Inferior parietal cortex (tissue), 1 donor: ENCODE measurements at regions not wholly inside any gene's neighbourhood (a gene's known extent, or its start where the extent isn't known, plus 50 kb on each side); places are given as distances from the start of the nearest gene placed in this dataset.
"Not testable (repeated sequence)": the region's sequence is repeated elsewhere in the genome, so short reads cannot be mapped to it uniquely, and the experiment has no call there.

ENCODE experiments used
- DNase-seq: peaks from one replicate; pipeline ENCODE4 v3.0.0-alpha.2; 2016; ENCODE audit errors: extremely low spot score

GRCh38 chr12:61254225-61254624, 1006.0 kb upstream of the USP15 start:
- DNase-seq: no peak

- DNase-seq: not testable (repeated sequence)
These were observed 995.9 kb upstream of the USP15 start for GRCh38 chr12:61264294-61264693.

DNA sequence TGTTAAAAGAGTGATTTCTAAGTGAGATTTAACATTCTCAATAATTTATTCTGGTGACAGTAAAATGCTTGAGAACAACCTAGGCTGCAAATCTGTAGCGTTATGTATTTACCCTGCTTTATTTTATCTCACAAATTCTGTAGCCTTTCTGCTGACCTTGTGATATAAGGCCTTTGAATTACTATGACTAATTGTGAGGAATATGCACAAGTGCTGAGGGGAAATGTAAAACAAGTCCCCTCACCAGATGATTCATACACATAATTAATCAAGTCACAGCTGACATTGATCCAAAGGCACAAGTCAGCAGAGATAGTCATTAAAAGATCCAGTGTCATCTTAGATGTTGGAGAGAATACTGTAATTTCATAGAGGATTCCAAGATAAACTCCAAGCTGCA, 992.7 kb upstream of the USP15 start:
- DNase-seq: no peak

- no peak for DNase-seq
These were observed 987.8 kb upstream of the USP15 start for GRCh38 chr12:61272441-61272840.

DNA sequence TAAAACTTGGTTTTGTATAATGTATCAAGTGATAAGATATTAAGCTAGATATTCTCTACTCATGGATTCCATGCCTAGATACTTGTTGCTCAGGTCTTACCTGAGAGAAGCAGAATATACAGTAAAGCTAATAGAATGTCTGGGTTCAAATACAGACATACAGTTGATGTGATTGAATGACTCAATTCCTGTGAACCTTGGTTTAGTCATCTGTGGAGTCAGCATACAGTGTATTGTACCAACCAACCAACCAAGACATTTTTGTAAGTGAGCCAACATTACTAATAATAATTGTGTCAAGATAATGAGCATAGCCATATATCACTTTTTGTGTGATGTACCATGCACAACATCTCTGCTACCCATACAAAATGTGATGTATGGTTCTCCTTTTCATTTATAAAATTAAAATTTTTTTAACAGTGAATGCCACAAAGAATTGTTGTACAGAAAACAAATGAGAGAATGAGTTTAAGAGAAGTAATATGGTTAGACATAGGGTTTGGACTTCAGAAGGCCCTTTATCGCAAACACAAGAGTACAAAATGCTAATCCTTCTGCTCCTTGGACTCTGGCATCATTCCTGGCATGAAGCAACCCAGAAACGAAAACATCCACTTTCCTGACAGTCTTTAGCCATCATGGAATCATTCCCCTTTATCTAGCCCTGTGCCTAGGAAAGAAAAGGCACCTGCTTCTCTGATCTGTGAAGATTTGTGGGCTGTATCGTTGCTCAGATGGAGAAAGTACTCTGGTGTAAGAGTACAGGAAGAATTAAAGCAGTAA, 977.2 kb upstream of the USP15 start:
- DNase-seq: no peak

DNA sequence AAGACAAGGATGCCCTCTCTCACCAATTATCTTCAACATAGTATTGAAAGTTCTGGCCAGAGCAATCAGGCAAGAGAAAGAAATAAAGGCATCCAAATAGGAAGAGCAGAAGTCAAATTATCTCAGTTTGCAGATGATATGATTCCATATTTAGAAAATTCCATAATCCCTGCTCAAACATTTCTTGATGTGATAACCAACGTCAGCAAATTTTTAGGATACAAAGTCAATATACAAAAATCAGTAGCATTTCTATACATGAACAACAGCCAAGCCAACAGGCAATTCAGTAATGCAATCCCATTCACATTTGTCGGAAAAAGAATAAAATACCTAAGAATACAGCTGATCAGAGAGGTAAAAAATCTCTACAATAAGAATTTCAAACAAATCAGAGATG, 969.7 kb upstream of the USP15 start:
- DNase-seq: no peak

DNA sequence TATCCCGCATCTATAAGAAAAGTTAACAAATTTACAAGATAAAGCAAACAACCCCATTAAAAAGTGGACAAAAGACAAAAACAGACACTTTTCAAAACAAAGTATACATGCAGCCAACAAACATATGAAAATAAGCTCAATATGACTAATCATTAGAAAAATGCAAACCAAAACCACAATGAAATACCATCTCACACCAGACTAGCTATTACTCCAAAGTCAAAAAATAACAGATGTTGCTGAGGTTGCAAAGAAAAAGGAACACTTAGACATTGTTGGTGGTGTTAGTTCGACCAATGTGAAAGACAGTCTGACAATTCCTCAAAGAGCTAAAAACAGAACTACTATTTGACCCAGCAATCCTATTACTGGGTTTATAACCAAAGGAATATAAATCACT, 968.6 kb upstream of the USP15 start:
- DNase-seq: no peak

GRCh38 chr12:61294011-61294410, 966.2 kb upstream of the USP15 start:
- DNase-seq: not testable (repeated sequence)

DNA sequence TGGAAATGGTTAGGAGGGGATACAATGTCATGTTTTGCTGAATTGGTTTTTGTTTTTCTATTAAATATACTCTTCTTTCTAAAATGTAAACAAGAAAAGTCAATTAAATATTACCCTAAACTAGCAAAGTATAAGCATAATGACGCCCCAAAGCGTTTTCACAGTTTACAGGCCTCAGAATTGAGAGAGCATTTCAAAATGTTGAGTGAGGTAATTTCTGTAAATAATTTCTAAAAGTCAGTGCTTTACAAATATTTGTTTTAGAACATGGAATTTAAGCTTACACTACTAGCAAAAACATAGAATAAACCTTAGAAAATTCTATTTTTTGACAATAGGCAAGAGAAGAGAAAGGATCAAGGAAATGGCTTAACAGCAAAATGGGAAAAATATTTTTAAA, 958.4 kb upstream of the USP15 start:
- DNase-seq: no peak

GRCh38 chr12:61302282-61302681, 957.9 kb upstream of the USP15 start:
- no peak for DNase-seq

- no peak for DNase-seq
These were observed 952.0 kb upstream of the USP15 start for GRCh38 chr12:61308220-61308619.

GRCh38 chr12:61311413-61311812, 948.8 kb upstream of the USP15 start:
- no peak for DNase-seq

DNA sequence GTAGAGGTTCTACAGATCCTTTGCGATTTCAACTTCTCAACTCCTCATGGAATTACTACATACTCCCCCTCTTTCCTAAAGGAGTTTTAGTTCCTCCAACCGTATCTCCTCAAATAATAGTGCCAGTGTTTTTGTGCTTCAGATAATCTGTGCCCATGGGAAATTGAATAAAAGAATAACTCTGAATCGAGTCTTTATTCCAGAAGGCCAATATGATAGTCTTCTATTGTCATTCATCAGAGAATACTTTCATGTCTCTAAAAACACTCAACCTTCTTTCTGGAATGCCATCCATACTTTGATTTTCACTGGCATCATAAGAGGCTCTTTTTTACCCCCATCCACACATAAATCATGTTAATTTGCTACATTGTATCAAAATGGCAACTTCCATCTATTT, 911.3 kb upstream of the USP15 start:
- DNase-seq: no peak

- no peak for DNase-seq
These were observed 905.1 kb upstream of the USP15 start for GRCh38 chr12:61355105-61355504.

GRCh38 chr12:61356485-61356884, 903.7 kb upstream of the USP15 start:
- no peak for DNase-seq

GRCh38 chr12:61357496-61357895, 902.7 kb upstream of the USP15 start:
- no peak for DNase-seq

DNA sequence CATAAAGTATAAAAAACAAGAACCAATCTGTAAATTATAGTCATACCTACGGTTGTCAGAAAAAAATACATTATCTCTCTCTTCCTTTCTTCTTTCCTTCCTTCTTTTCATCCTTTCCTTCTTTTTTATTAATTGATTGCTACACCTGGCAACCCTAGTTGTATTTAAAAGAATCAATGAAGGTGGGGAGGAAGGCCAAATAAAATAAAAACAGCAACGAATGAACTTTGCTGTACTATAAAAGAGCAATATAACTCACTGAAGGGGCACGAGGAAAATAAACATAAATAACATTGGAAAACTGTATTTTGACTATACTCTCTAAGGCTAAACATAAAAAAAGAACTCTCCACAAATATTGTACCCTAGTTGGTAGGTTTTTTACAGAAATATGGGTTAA, 898.2 kb upstream of the USP15 start:
- no peak for DNase-seq

GRCh38 chr12:61365001-61365400, 895.2 kb upstream of the USP15 start:
- DNase-seq: no peak

- no peak for DNase-seq
These were observed 892.9 kb upstream of the USP15 start for GRCh38 chr12:61367281-61367785.

DNA sequence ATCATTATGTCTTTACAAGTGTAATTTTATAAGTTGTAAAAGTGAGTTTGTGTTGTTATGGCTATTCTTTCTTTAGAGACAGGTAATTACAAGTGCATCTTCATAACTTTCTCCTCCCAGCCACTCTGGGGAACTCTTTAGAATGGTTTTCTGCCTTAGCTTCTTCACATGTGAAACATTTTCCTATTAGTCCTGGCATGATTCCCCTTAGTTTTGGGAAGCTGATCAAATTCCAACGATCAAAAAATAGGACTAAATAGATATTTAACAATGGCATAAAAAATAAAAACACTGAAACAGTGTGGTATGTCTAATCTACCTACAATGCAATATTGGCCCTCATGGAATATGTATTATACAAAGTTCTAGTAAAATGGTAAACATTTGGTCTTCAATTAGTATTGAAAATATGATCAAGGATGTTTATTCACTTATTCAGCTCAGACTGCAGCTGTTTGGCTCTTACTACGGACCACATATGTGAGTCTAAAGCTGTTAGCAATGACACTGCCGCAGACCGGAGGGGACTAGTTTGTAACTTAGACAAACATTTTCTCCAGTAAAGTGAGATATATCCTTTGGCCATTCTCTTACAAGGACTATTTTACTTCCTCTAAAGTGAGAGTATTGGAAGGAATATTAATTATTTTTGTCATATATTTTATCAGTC, 890.8 kb upstream of the USP15 start:
- DNase-seq: no peak

DNA sequence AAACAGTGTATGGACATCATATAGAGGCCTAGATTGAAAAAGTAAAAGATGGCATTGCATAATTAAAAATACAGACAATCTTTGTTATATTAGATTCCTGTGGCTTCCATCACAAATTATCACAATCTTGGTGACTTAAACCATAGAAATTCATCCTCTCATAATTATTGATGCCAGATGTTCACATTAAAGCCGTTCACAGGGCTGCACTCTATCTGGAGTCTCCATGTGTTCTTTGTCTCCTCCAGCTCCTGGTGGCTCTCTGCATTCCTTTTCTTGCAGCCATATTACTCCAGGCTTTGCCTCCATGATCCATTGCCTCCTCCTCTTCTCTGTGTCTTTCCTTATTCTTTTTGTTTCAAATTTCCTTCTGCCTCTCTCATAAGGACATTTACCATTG, 875.7 kb upstream of the USP15 start:
- no peak for DNase-seq

DNA sequence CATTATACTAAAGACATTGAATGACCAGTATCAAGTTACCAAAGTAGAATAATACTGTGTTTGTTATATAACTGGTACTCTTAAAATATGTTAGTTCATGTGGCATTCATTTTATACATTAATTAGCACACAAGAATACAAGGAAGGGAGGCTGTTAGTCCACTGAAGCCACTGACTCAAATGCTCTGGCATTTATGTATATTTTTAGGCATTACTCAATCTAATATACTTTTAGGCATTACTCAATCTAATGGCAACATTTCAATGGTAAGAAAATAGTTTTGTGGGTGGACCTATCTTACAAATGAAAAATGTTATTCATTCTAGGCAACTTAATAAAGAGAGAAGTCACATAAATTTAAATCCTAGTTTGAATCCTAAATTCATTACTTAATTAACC, 874.4 kb upstream of the USP15 start:
- no peak for DNase-seq

GRCh38 chr12:61397668-61398067, 862.5 kb upstream of the USP15 start:
- DNase-seq: no peak
